ENCODE measurements at regions not wholly inside any gene's neighbourhood (a gene's known extent, or its start where the extent isn't known, plus 50 kb on each side); places are given as distances from the start of the nearest gene placed in this dataset.
"Not testable (repeated sequence)": the region's sequence is repeated elsewhere in the genome, so short reads cannot be mapped to it uniquely, and the experiment has no call there.

GRCh38 chr17:445839-446238 lies 93.2 kb upstream of the RPH3AL start, which contains the start of gene RFLNB:
Gene RFLNB, minus strand, starts transcription at chr17:445939.
- DNase-seq: not testable (repeated sequence)

GRCh38 chr17:444879-445454 lies 92.4 kb upstream of the RPH3AL start:
- no peak for DNase-seq

- no peak for DNase-seq
Measured at GRCh38 chr17:443109-443508, 90.5 kb upstream of the RPH3AL start.

GRCh38 chr17:441155-441950 lies 88.7 kb upstream of the RPH3AL start:
- DNase-seq: no peak

GRCh38 chr17:438191-438590 lies 85.6 kb upstream of the RPH3AL start:
- no peak for DNase-seq

GRCh38 chr17:437545-437944 lies 84.9 kb upstream of the RPH3AL start:
- DNase-seq: no peak

- DNase-seq: no peak
Measured at GRCh38 chr17:436571-436970, 84.0 kb upstream of the RPH3AL start.

- not testable (repeated sequence) for DNase-seq
Measured at GRCh38 chr17:432471-432870, 79.9 kb upstream of the RPH3AL start.

- DNase-seq: no peak
Measured at GRCh38 chr17:431494-431893, 78.9 kb upstream of the RPH3AL start.

- DNase-seq: no peak
Measured at GRCh38 chr17:429589-429988, 77.0 kb upstream of the RPH3AL start.

- DNase-seq: no peak
Measured at GRCh38 chr17:428414-428813, 75.8 kb upstream of the RPH3AL start.

- no peak for DNase-seq
Measured at GRCh38 chr17:427891-428290, 75.3 kb upstream of the RPH3AL start.

- no peak for DNase-seq
Measured at GRCh38 chr17:427327-427726, 74.7 kb upstream of the RPH3AL start.

- DNase-seq: no peak
Measured at GRCh38 chr17:422196-422930, 69.8 kb upstream of the RPH3AL start.

GRCh38 chr17:420479-421175 lies 68.0 kb upstream of the RPH3AL start:
- no peak for DNase-seq

GRCh38 chr17:419073-419735 lies 66.6 kb upstream of the RPH3AL start:
- no peak for DNase-seq

GRCh38 chr17:418421-418751 lies 65.8 kb upstream of the RPH3AL start:
- DNase-seq: peak; percentile 42

GRCh38 chr17:417691-418420 lies 65.2 kb upstream of the RPH3AL start:
- DNase-seq: no peak

GRCh38 chr17:416293-417206 lies 63.9 kb upstream of the RPH3AL start:
- DNase-seq: peak; percentile 21

GRCh38 chr17:413706-414380 lies 61.2 kb upstream of the RPH3AL start:
- no peak for DNase-seq

- no peak for DNase-seq
Measured at GRCh38 chr17:413016-413350, 60.4 kb upstream of the RPH3AL start.

Data from activated CD4-positive, alpha-beta T cell treated with anti-CD3 and anti-CD28 coated beads for 1 hour (primary cell).